AG10803 (cell line): ENCODE measurements at regions not wholly inside any gene's neighbourhood (a gene's known extent, or its start where the extent isn't known, plus 50 kb on each side); places are given as distances from the start of the nearest gene placed in this dataset.

Experiments
- DNase-seq: peaks from one replicate; pipeline ENCODE4 v3.0.0; 2010; ENCODE audit warnings: low read depth
- H3K4me3 ChIP-seq: 2 replicates; pipeline ENCODE4 v1.5.1; 2011; ENCODE audit warnings: mild to moderate bottlenecking, low read length, control low read depth
- CTCF ChIP-seq: conservative IDR thresholded peaks from 2 replicates; pipeline ENCODE4 v1.5.1; 2011; ENCODE audit warnings: mild to moderate bottlenecking, low read length, control low read depth, inconsistent platforms

- H3K4me3 ChIP-seq = no peak overlapping the region
- DNase-seq = no peak
- no peak for TF ChIP-seq CTCF
These were observed 172.0 kb downstream of the KATNAL1 start for GRCh38 chr13:30135351-30135750.

- DNase-seq = peak; percentile 36
These were observed 172.8 kb downstream of the KATNAL1 start for GRCh38 chr13:30134578-30134977.

GRCh38 chr13:30133996-30134395 lies 173.4 kb downstream of the KATNAL1 start:
- no peak for TF ChIP-seq CTCF
- DNase-seq = peak; percentile 66

More at GRCh38 chr13:30134578-30134977, 172.8 kb downstream of the KATNAL1 start:
- no peak overlapping the region for H3K4me3 ChIP-seq
- TF ChIP-seq CTCF = no peak

GRCh38 chr13:30133554-30133912 lies 173.8 kb downstream of the KATNAL1 start:
- no peak for DNase-seq
- H3K4me3 ChIP-seq = no peak overlapping the region
- no peak for TF ChIP-seq CTCF

More at GRCh38 chr13:30133996-30134395, 173.4 kb downstream of the KATNAL1 start:
- no peak overlapping the region for H3K4me3 ChIP-seq

GRCh38 chr13:30132623-30133553 lies 174.5 kb downstream of the KATNAL1 start:
- no peak overlapping the region for H3K4me3 ChIP-seq
- TF ChIP-seq CTCF = peak; percentile 88
- peak; percentile 90 for DNase-seq

GRCh38 chr13:30129411-30129810 lies 177.9 kb downstream of the KATNAL1 start:
- no peak for DNase-seq
- no peak overlapping the region for H3K4me3 ChIP-seq
- TF ChIP-seq CTCF = no peak

GRCh38 chr13:30128591-30128990 lies 178.8 kb downstream of the KATNAL1 start:
- DNase-seq = no peak
- no peak overlapping the region for H3K4me3 ChIP-seq
- TF ChIP-seq CTCF = no peak
